ENCODE measurements at regions not wholly inside any gene's neighbourhood (a gene's known extent, or its start where the extent isn't known, plus 50 kb on each side); places are given as distances from the start of the nearest gene placed in this dataset.

GRCh38 chr14:82046512-82047226 is 513.0 kb upstream of the SEL1L start:
- Histone ChIP-seq H3K4me3 (ENCODE audit: low read depth, low read length) (no peak overlapping the region), H3K27me3 (ENCODE audit: control insufficient read depth, insufficient read depth, low read length) (no peaks in the 10 kb centered on the region), H3K36me3 (ENCODE audit: control insufficient read depth, insufficient read depth, low read length) (no peaks in the 10 kb centered on the region)
- no peak for DNase-seq (ENCODE audit: low read depth)
- TF ChIP-seq, protein P1, sequence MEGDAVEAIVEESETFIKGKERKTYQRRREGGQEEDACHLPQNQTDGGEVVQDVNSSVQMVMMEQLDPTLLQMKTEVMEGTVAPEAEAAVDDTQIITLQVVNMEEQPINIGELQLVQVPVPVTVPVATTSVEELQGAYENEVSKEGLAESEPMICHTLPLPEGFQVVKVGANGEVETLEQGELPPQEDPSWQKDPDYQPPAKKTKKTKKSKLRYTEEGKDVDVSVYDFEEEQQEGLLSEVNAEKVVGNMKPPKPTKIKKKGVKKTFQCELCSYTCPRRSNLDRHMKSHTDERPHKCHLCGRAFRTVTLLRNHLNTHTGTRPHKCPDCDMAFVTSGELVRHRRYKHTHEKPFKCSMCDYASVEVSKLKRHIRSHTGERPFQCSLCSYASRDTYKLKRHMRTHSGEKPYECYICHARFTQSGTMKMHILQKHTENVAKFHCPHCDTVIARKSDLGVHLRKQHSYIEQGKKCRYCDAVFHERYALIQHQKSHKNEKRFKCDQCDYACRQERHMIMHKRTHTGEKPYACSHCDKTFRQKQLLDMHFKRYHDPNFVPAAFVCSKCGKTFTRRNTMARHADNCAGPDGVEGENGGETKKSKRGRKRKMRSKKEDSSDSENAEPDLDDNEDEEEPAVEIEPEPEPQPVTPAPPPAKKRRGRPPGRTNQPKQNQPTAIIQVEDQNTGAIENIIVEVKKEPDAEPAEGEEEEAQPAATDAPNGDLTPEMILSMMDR (IDR thresholded peaks at IDR 0.05; ENCODE audit: insufficient read depth, low read length, poor library complexity, severe bottlenecking): no peak

DNA sequence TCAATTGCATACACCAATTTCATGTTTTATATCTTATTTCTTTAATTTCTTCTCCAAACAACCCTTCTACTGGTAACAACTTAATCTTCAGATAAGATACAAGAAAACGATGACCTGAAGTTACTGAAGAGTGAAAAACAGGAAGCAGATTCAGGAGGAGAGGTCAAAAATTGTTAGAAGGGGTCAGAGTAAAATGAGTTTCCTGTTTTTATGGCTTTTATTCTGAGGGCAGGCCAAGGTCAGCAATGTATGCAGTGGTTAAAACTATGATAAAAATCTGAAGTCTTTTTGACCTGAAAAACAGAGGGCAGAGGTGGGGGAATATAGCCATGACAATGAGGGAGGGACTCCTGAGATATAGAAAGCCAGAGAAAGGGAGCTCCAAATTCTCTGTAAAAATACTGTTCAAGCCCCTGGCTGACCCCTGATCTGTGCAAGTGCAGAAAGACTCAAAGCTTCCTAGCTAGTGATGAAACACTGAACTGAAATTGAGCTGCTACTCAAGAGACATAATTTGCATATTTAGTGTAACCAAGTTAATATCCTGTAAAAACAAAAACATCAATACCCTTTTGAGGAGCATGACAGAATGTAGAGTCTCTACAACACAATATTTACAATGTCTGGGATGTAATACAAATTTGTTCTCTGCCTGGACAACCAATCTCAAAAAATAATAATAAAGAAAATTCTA is 514.3 kb upstream of the SEL1L start:
- no peak for DNase-seq (ENCODE audit: low read depth)
- H3K27me3 ChIP-seq (ENCODE audit: control insufficient read depth, insufficient read depth, low read length): no peaks in the 10 kb centered on the region
- TF ChIP-seq, protein P1 (IDR thresholded peaks at IDR 0.05; ENCODE audit: insufficient read depth, low read length, poor library complexity, severe bottlenecking): no peak
- no peak overlapping the region for H3K4me3 ChIP-seq (ENCODE audit: low read depth, low read length)
- H3K36me3 ChIP-seq (ENCODE audit: control insufficient read depth, insufficient read depth, low read length): no peaks in the 10 kb centered on the region

- TF ChIP-seq, protein P1 (IDR thresholded peaks at IDR 0.05; ENCODE audit: insufficient read depth, low read length, poor library complexity, severe bottlenecking): no peak
Measured at GRCh38 chr14:82052778-82053177, 519.1 kb upstream of the SEL1L start.

DNA sequence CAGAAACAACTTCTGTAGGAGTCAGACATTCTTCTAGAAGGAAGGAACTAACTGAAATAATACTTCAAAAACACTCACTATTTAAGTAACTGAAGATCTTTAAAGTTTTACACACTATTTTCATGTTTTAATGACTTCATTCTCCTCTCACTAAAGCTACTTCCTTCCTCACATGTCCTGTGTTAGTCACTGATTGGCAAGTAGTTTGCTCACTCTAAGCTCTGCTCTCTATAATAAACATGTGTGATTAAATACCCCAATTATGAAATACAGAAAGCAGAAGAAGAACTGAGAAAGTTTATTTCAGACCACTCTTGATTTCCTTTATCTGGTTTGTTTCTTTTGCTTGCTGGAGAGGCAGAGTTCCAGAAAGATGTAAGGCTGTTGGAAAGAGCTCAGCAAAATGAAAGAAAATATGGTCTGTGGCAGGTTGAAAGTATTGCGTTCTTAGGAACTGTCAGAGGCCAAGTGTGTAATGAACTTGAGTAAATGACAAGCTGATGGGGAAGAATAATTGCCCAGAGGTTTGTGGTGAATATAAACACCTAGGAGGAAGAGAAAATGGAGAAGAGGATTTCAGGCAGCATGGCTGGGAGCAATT is 522.0 kb upstream of the SEL1L start:
- Histone ChIP-seq H3K4me3 (ENCODE audit: low read depth, low read length) (no peak overlapping the region), H3K27me3 (ENCODE audit: control insufficient read depth, insufficient read depth, low read length) (no peaks in the 10 kb centered on the region), H3K36me3 (ENCODE audit: control insufficient read depth, insufficient read depth, low read length) (no peaks in the 10 kb centered on the region)
- TF ChIP-seq, protein P1 (IDR thresholded peaks at IDR 0.05; ENCODE audit: insufficient read depth, low read length, poor library complexity, severe bottlenecking): no peak
- no peak for DNase-seq (ENCODE audit: low read depth)

More at GRCh38 chr14:82052778-82053177, 519.1 kb upstream of the SEL1L start:
- Histone ChIP-seq H3K4me3 (ENCODE audit: low read depth, low read length) (no peak overlapping the region), H3K36me3 (ENCODE audit: control insufficient read depth, insufficient read depth, low read length) (no peaks in the 10 kb centered on the region), H3K27me3 (ENCODE audit: control insufficient read depth, insufficient read depth, low read length) (no peaks in the 10 kb centered on the region)
- no peak for DNase-seq (ENCODE audit: low read depth)

GRCh38 chr14:82060219-82060618 is 526.6 kb upstream of the SEL1L start:
- H3K4me3 ChIP-seq (ENCODE audit: low read depth, low read length): no peak overlapping the region
- TF ChIP-seq, protein P1 (IDR thresholded peaks at IDR 0.05; ENCODE audit: insufficient read depth, low read length, poor library complexity, severe bottlenecking): no peak
- no peaks in the 10 kb centered on the region for H3K27me3 ChIP-seq (ENCODE audit: control insufficient read depth, insufficient read depth, low read length)
- no peak for DNase-seq (ENCODE audit: low read depth)
- H3K36me3 ChIP-seq (ENCODE audit: control insufficient read depth, insufficient read depth, low read length): no peaks in the 10 kb centered on the region

All from kidney epithelial cell (primary cell).